Endothelial cell of umbilical vein (primary cell): ENCODE measurements at regions not wholly inside any gene's neighbourhood (a gene's known extent, or its start where the extent isn't known, plus 50 kb on each side); places are given as distances from the start of the nearest gene placed in this dataset.

Source experiments
- BruUV-seq: library from RNA; stranded (reverse); fragments of 400-500 nt; replicated peaks from 2 replicates; lab custom pipeline; 2021; lab: Mats Ljungman, UMichigan
- CTCF ChIA-PET: fragments of 300-600, 350-600 bp; sonication (Branson Sonifier 250); formaldehyde crosslinking; loops from one replicate; lab custom pipeline; 2021; ENCODE audit warnings: antibody characterized with exemption, inconsistent platforms; lab: Charles Lee
- POLR2A ChIA-PET: fragments of 300-600, 350-600 bp; sonication (Branson Sonifier 250); formaldehyde crosslinking; loops from one replicate; lab custom pipeline; 2021; ENCODE audit warnings: antibody characterized with exemption, inconsistent platforms; lab: Charles Lee
- DNase-seq: peaks from one replicate; pipeline ENCODE4 v3.0.0-alpha.2; 2011; ENCODE audit warnings: low read depth, low spot score
- FAIRE-seq: peaks from 2 replicates; lab custom pipeline; 2011; peaks lifted over from hg19 to GRCh38; lab: Jason Lieb, UNC
- H2AFZ ChIP-seq: 2 replicates; pipeline ENCODE4 v1.6.0; 2012; ENCODE audit warnings: low read depth, low read length, control low read depth, inconsistent platforms
- H3K27ac ChIP-seq: 2 replicates; pipeline ENCODE4 v1.5.1; 2011; ENCODE audit warnings: low read depth, mild to moderate bottlenecking, control low read depth, low read length, moderate library complexity; ENCODE audit not compliant: insufficient read depth
- H3K27me3 ChIP-seq, 2 experiments: 2 replicates each; pipeline versions ENCODE4 v1.6.0 to v1.6.1; 2011; ENCODE audit warnings: low read length in 2 of 2, mixed read lengths in 1 of 2; ENCODE audit not compliant: control insufficient read depth in 2 of 2, insufficient read depth in 2 of 2
- H3K36me3 ChIP-seq, 2 experiments: 2 replicates in 1 of 2; 3 replicates in 1 of 2; pipeline ENCODE4 v1.5.1; 2011; ENCODE audit warnings: low read length in 2 of 2, mild to moderate bottlenecking in 1 of 2, moderate library complexity in 1 of 2; ENCODE audit not compliant: control insufficient read depth in 2 of 2, insufficient read depth in 2 of 2; ENCODE audit errors: extremely low read depth in 1 of 2
- H3K4me1 ChIP-seq: 3 replicates; pipeline ENCODE4 v1.5.1; 2011; ENCODE audit warnings: mild to moderate bottlenecking, low read length; ENCODE audit not compliant: control insufficient read depth, insufficient read depth; ENCODE audit errors: extremely low read depth
- H3K4me2 ChIP-seq: 2 replicates; pipeline ENCODE4 v1.6.1; 2011; ENCODE audit warnings: low read length, control low read depth, mixed read lengths; ENCODE audit not compliant: insufficient read depth
- H3K4me3 ChIP-seq, 3 experiments: fragments of 200-600 bp in 1 of 3; sonication (generic), shearing (Covaris generic) in 1 of 3; replicated peaks in 1 of 3; 2 replicates each; pipeline ENCODE4 v1.5.1; 2011 to 2016; ENCODE audit warnings: control low read depth in 3 of 3, low read length in 3 of 3, mild to moderate bottlenecking in 2 of 3, inconsistent platforms in 1 of 3, low read depth in 1 of 3, moderate library complexity in 1 of 3; ENCODE audit not compliant: insufficient read depth in 1 of 3
- H3K79me2 ChIP-seq: 2 replicates; pipeline ENCODE4 v1.6.0; 2012; ENCODE audit warnings: low read length, inconsistent platforms; ENCODE audit not compliant: control insufficient read depth, insufficient read depth
- H3K9ac ChIP-seq: replicated peaks from 2 replicates; pipeline ENCODE3; 2011; ENCODE audit warnings: low read length, control low read depth; ENCODE audit not compliant: insufficient read depth; ENCODE audit errors: extremely low read depth
- H3K9me1 ChIP-seq: replicated peaks from 3 replicates; pipeline ENCODE4 v1.6.0; 2011; ENCODE audit warnings: mild to moderate bottlenecking, low read length; ENCODE audit not compliant: control insufficient read depth, insufficient read depth; ENCODE audit errors: extremely low read depth
- H3K9me3 ChIP-seq: replicated peaks from 2 replicates; pipeline ENCODE4 v1.5.1; 2012; ENCODE audit warnings: low read length, inconsistent platforms; ENCODE audit not compliant: control insufficient read depth, insufficient read depth
- H4K20me1 ChIP-seq: replicated peaks from 2 replicates; pipeline ENCODE3; 2011; ENCODE audit warnings: mild to moderate bottlenecking, low read length; ENCODE audit not compliant: control insufficient read depth, insufficient read depth; ENCODE audit errors: extremely low read depth
- CTCF ChIP-seq, 2 donors: IDR thresholded peaks; 1 replicate in 1 of 2; 2 replicates in 1 of 2; pipeline ENCODE4 v1.5.1; 2011; ENCODE audit warnings: low read length in 2 of 2, mild to moderate bottlenecking in 2 of 2, moderate library complexity in 2 of 2, control low read depth in 1 of 2, inconsistent platforms in 1 of 2, low read depth in 1 of 2; ENCODE audit not compliant: insufficient read depth in 1 of 2; ENCODE audit errors: extremely low read depth in 1 of 2
- EZH2 ChIP-seq: IDR thresholded peaks from 2 replicates; pipeline ENCODE4 v1.6.1; 2012; ENCODE audit warnings: borderline replicate concordance, low read depth, mild to moderate bottlenecking, moderate library complexity, low read length, inconsistent platforms; ENCODE audit not compliant: severe bottlenecking
- FOS ChIP-seq: IDR thresholded peaks from 2 replicates; pipeline ENCODE4 v1.6.1; 2011; ENCODE audit warnings: mild to moderate bottlenecking, low read length, moderate library complexity, borderline replicate concordance; ENCODE audit not compliant: insufficient read depth
- GATA2 ChIP-seq: IDR thresholded peaks from 2 replicates; pipeline ENCODE4 v1.7.0; 2011; ENCODE audit warnings: low read depth, mild to moderate bottlenecking, moderate library complexity, mixed read lengths, low read length; ENCODE audit not compliant: insufficient read length, insufficient read depth
- JUN ChIP-seq: IDR thresholded peaks from 2 replicates; pipeline ENCODE4 v1.6.1; 2011; ENCODE audit warnings: borderline replicate concordance, low read depth; ENCODE audit not compliant: insufficient read length, insufficient read depth
- MAX ChIP-seq: IDR thresholded peaks from 2 replicates; pipeline ENCODE4 v1.6.1; 2011; ENCODE audit not compliant: insufficient read depth, insufficient read length
- MYC ChIP-seq: IDR thresholded peaks from one replicate; pipeline ENCODE4 v1.6.1; 2011; ENCODE audit warnings: mild to moderate bottlenecking, low read depth, low read length
- POLR2A ChIP-seq: IDR thresholded peaks from 2 replicates; pipeline ENCODE4 v1.6.1; 2012; ENCODE audit warnings: low read depth, mild to moderate bottlenecking, control low read depth, low read length
- POLR2AphosphoS5 ChIP-seq: IDR thresholded peaks from 2 replicates; pipeline ENCODE4 v1.6.1; 2012; ENCODE audit warnings: low read depth, mild to moderate bottlenecking, control low read depth, low read length, moderate library complexity; ENCODE audit not compliant: insufficient read depth
- dilution Hi-C: fragments of 300-500 bp; cut with MboI; formaldehyde crosslinking; loops from one replicate; pipeline ENCODE4 v1.15.0; 2019; ENCODE audit warnings: low sequenced_read_pairs; ENCODE audit not compliant: extremely low pct_ligation_motif_present
- intact Hi-C: fragments of 100-400 bp; cut with micrococcal nuclease; formaldehyde crosslinking; loops from one replicate; pipeline ENCODE4 v1.10.0; 2022

GRCh38 chr2:60309941-60310660, 243.4 kb downstream of the BCL11A start:
- H3K36me3 ChIP-seq: no peaks in the 10 kb centered on the region
- no TSS peak for BruUV-seq
- no peaks in the 10 kb centered on the region for H3K9me1 ChIP-seq
- TF ChIP-seq FOS (no peak), MAX (no peak), CTCF (IDR thresholded peaks at IDR 0.05; ENCODE audit: extremely low read depth in 1 of 2, insufficient read depth in 1 of 2, low read depth in 1 of 2, low read length in 2 of 2) (no peak)
- no peaks in the 10 kb centered on the region for H4K20me1 ChIP-seq
- CTCF ChIA-PET: no interaction called here
- intact Hi-C loops: no loop called here
- no peaks in the 10 kb centered on the region for H3K9me3 ChIP-seq
- H3K4me1 ChIP-seq: no peaks in the 10 kb centered on the region
- no peak overlapping the region for H3K4me2 ChIP-seq
- DNase-seq (no peak), FAIRE-seq (no peak)
- dilution Hi-C loops: no loop called here
- H3K4me3 ChIP-seq: no peak overlapping the region
- POLR2A ChIA-PET: no interaction called here
- H3K27me3 ChIP-seq: no peaks in the 10 kb centered on the region
- no peak overlapping the region for H3K27ac ChIP-seq
- H3K9ac ChIP-seq: no peak overlapping the region
- H2AFZ ChIP-seq: no peak overlapping the region
- no peaks in the 10 kb centered on the region for H3K79me2 ChIP-seq

GRCh38 chr2:60309336-60309735, 244.1 kb downstream of the BCL11A start:
- no peak overlapping the region for H3K4me2 ChIP-seq
- FAIRE-seq (no peak), DNase-seq (no peak)
- no peak overlapping the region for H2AFZ ChIP-seq
- BruUV-seq: no TSS peak
- no peak for TF ChIP-seq MAX
- TF ChIP-seq CTCF (IDR thresholded peaks at IDR 0.05; ENCODE audit: extremely low read depth in 1 of 2, insufficient read depth in 1 of 2, low read depth in 1 of 2, low read length in 2 of 2): no peak
- TF ChIP-seq MYC: no peak
- no peak for TF ChIP-seq POLR2A
- no peak for TF ChIP-seq GATA2
- no peak for TF ChIP-seq EZH2
- no peak for TF ChIP-seq FOS
- TF ChIP-seq JUN: no peak
- no peak for TF ChIP-seq POLR2AphosphoS5
- H4K20me1 ChIP-seq: no peaks in the 10 kb centered on the region
- no peaks in the 10 kb centered on the region for H3K4me1 ChIP-seq
- dilution Hi-C loops: no loop called here
- H3K79me2 ChIP-seq: no peaks in the 10 kb centered on the region
- H3K27me3 ChIP-seq: no peaks in the 10 kb centered on the region
- no peaks in the 10 kb centered on the region for H3K36me3 ChIP-seq
- intact Hi-C loops: no loop called here
- ChIA-PET POLR2A (no interaction called here), CTCF (no interaction called here)
- no peaks in the 10 kb centered on the region for H3K9me3 ChIP-seq
- no peaks in the 10 kb centered on the region for H3K9me1 ChIP-seq
- no peak overlapping the region for H3K27ac ChIP-seq
- H3K4me3 ChIP-seq: no peak overlapping the region
- H3K9ac ChIP-seq: no peak overlapping the region
